Chondrocyte (in vitro differentiated cells): ENCODE measurements at regions not wholly inside any gene's neighbourhood (a gene's known extent, or its start where the extent isn't known, plus 50 kb on each side); places are given as distances from the start of the nearest gene placed in this dataset.
"Not testable (repeated sequence)": the region's sequence is repeated elsewhere in the genome, so short reads cannot be mapped to it uniquely, and the experiment has no call there.

ENCODE experiments used
- DNase-seq: peaks from one replicate; pipeline ENCODE4 v3.0.0; 2021; ENCODE audit warnings: mixed read lengths, low spot score
- H3K27ac Mint-ChIP-seq: one replicate; pipeline ENCODE4 v1.8.0; 2021; ENCODE audit warnings: mild to moderate bottlenecking, moderate library complexity, mixed read lengths; ENCODE audit not compliant: unreplicated experiment
- H3K27me3 Mint-ChIP-seq: 2 replicates; pipeline ENCODE4 v1.8.0; 2021; ENCODE audit warnings: low read depth, mixed read lengths
- H3K36me3 Mint-ChIP-seq: 2 replicates; pipeline ENCODE4 v1.8.0; 2021; ENCODE audit warnings: low read depth, mixed read lengths
- H3K4me1 Mint-ChIP-seq: 2 replicates; pipeline ENCODE4 v1.8.0; 2021; ENCODE audit warnings: low read depth, mild to moderate bottlenecking, mixed read lengths
- H3K4me3 Mint-ChIP-seq: one replicate; pipeline ENCODE4 v1.8.0; 2021; ENCODE audit warnings: mild to moderate bottlenecking, moderate library complexity, mixed read lengths; ENCODE audit not compliant: unreplicated experiment
- H3K9me3 Mint-ChIP-seq: 2 replicates; pipeline ENCODE4 v1.8.0; 2021; ENCODE audit warnings: low read depth, mixed read lengths
- CTCF ChIP-seq: fragments of 200-600 bp; sonication (generic); IDR thresholded peaks from 2 replicates; pipeline ENCODE4 v1.5.0; 2021; ENCODE audit warnings: antibody characterized with exemption, mild to moderate bottlenecking, moderate library complexity

- Mint-ChIP-seq H3K36me3 (no peaks in the 10 kb centered on the region), H3K4me1 (no peaks in the 10 kb centered on the region), H3K27ac (no peak overlapping the region), H3K27me3 (peaks cover 9% of the 10 kb centered on the region), H3K9me3 (no peaks in the 10 kb centered on the region), H3K4me3 (no peak overlapping the region)
- no peak for TF ChIP-seq CTCF
- DNase-seq = no peak
These were observed 245.5 kb downstream of the MYCN start for GRCh38 chr2:16185801-16186272.

GRCh38 chr2:16184945-16185660 lies 244.8 kb downstream of the MYCN start:
- H3K36me3 Mint-ChIP-seq = no peaks in the 10 kb centered on the region
- H3K4me1 Mint-ChIP-seq = no peaks in the 10 kb centered on the region
- no peak overlapping the region for H3K4me3 Mint-ChIP-seq
- H3K9me3 Mint-ChIP-seq = no peaks in the 10 kb centered on the region
- H3K27me3 Mint-ChIP-seq = peaks cover 6% of the 10 kb centered on the region
- no peak for DNase-seq
- TF ChIP-seq CTCF = no peak
- no peak overlapping the region for H3K27ac Mint-ChIP-seq

GRCh38 chr2:16184341-16184890 lies 244.1 kb downstream of the MYCN start:
- Mint-ChIP-seq H3K36me3 (no peaks in the 10 kb centered on the region), H3K4me3 (no peak overlapping the region), H3K9me3 (no peaks in the 10 kb centered on the region), H3K27me3 (peaks cover 11% of the 10 kb centered on the region), H3K27ac (no peak overlapping the region), H3K4me1 (no peaks in the 10 kb centered on the region)
- DNase-seq = no peak
- no peak for TF ChIP-seq CTCF

- H3K4me3 Mint-ChIP-seq = no peak overlapping the region
- no peak for TF ChIP-seq CTCF
- H3K27ac Mint-ChIP-seq = no peak overlapping the region
These were observed 243.0 kb downstream of the MYCN start for GRCh38 chr2:16183345-16183744.

GRCh38 chr2:16182841-16183240 lies 242.5 kb downstream of the MYCN start:
- no peak for TF ChIP-seq CTCF

More at GRCh38 chr2:16183345-16183744, 243.0 kb downstream of the MYCN start:
- H3K9me3 Mint-ChIP-seq = no peaks in the 10 kb centered on the region
- peaks cover 5% of the 10 kb centered on the region for H3K27me3 Mint-ChIP-seq
- H3K36me3 Mint-ChIP-seq = no peaks in the 10 kb centered on the region
- no peaks in the 10 kb centered on the region for H3K4me1 Mint-ChIP-seq
- no peak for DNase-seq

GRCh38 chr2:16182311-16182815 lies 242.0 kb downstream of the MYCN start:
- H3K4me3 Mint-ChIP-seq, H3K27me3 Mint-ChIP-seq, H3K9me3 Mint-ChIP-seq, H3K4me1 Mint-ChIP-seq, H3K27ac Mint-ChIP-seq, DNase-seq, H3K36me3 Mint-ChIP-seq: not testable (repeated sequence)

More at GRCh38 chr2:16182841-16183240, 242.5 kb downstream of the MYCN start:
- DNase-seq = no peak
- Mint-ChIP-seq H3K4me3 (no peak overlapping the region), H3K9me3 (no peaks in the 10 kb centered on the region), H3K27ac (no peak overlapping the region), H3K27me3 (peaks cover 5% of the 10 kb centered on the region), H3K36me3 (no peaks in the 10 kb centered on the region), H3K4me1 (no peaks in the 10 kb centered on the region)
